GM21360 (cell line): ENCODE measurements at regions not wholly inside any gene's neighbourhood (a gene's known extent, or its start where the extent isn't known, plus 50 kb on each side); places are given as distances from the start of the nearest gene placed in this dataset.
"Not testable (repeated sequence)": the region's sequence is repeated elsewhere in the genome, so short reads cannot be mapped to it uniquely, and the experiment has no call there.

Experiments
- ATAC-seq: cut with Tn5 transposase; IDR thresholded peaks from one replicate; pipeline ENCODE4 v1.9.1; 2021; ENCODE audit warnings: mild to moderate bottlenecking, moderate library complexity; ENCODE audit not compliant: unreplicated experiment

DNA sequence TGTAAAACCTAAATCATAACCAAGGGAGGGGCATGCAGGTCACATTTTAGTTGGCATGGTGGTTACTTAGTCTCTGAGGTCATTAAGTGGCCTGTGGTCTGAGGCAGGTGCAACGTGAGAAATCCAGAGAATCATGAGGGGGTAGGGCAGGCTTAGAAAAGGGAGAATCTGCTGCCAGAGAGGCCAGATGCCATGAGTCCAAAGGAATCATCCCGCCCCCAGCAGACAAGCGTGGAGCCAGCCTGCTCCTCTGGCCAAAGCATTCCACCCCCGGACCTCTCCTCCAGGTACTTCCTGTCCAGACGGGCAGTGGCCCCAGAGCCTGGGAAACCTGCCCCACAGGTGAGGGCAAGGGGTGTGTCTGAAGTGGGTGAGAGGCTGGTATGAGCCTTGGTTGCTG lies 196.4 kb upstream of the ZNF32 start:
- ATAC-seq = no peak

DNA sequence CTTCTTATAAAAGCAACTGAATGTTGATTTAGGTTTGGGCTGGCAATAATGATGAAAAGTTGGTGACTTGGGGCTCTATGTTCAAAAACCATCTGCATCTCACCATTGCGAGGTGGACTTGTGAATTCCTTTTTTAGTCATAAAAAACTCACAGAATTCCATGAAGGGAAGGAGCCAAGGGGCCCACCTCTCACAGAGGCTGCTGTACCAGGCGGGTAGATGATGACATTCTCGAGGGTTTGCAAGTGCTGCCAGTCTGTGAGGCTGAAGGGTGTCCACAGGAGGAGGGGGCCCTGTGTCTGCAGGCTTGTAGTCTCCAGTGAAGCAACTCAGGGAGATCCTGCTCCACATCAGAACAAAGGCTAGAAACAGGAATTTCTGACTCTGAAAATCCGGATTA lies 195.5 kb upstream of the ZNF32 start:
- ATAC-seq = no peak

DNA sequence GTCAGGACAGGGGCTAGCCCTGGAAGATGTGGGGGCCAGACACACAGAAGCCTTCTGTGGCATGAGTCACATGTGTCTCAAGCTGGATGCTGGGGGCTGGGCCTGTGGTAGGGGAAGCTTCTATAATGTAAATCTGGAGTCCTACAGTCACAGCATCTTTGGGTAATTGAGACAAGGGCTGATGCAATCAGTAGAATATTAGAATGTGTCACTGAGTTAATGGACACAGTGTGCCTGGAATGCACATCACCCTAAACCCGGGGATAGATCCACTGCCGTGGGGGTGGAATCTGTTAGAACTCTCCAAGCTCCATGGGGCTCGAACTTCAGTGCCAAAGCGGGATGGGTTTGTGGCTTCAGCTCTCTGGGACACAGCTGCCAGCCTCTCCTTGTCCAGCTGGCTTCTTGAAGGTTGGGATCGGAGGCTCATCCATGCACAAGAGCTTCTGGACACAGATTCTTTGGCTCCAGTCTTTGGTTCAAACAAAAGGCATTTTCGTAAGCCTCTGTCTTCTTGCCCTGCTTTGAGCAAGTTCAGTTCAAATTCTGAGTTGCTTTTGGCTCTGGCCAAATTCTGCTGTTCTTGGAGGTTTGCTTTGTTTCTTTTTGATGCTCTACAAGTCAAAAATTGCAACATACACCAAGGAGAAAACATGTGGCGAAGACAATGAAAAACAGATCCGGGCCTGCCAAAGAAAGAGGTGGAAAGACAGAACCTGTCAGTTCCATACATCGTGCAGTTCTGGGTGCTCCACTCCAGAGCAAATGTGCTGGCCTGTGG lies 194.8 kb upstream of the ZNF32 start:
- no peak for ATAC-seq

DNA sequence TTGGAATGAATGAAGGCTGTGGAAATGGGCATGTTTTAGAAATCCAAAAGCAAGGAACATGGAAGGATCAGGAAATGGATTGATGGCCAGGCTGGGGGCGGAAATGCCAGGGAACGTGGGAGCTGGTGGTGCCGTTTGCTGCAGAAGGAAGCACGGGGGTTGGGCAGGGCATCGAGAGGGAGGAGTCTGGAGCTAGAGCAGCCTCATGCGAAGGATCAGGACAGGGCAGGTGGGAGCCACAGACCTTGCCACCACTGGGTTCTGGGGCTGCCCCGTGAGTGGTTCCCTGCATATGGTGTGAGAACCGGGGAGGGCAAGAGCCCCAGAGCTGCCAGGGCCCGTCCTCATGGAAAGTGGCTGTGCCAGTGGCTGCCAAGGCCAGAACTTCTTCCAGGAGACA lies 193.8 kb upstream of the ZNF32 start:
- ATAC-seq = no peak

DNA sequence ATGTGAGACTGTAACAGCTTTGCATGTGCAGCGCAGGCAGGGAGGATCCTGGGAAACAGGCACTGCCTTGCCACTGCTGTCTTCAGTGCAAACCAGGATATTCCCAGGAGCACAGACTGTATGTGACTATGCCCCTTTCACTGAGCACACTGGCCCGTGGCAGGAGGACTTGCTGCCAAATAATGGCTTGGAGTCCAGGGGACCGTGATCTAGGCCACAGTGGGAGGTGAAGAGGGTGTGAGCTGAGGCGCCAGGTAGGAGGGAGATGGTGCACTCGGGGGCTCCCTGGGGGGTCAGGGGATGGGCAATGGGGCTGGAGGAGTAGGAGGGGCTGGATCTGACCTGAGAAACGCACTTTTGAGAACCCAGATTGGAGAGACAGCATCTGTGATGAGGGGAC lies 193.4 kb upstream of the ZNF32 start:
- no peak for ATAC-seq

DNA sequence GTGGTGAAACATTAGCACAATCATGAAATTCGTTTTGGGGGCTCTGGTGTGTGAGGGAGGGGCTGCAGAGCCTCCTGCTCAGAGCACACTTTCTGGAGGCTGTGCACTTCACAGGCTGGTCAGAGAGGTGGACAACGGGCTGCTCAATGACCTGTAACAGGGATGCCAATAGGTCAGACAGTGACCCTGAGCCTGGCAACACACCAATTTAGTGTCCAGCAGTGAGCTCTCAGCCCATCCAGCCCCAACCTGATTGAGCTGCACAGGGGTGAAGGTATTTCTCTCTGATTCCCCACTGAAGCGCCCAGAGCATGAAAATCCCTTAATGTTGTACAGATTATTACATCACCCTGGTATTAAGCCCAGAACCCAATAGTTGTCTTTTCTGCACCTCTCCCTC lies 191.3 kb upstream of the ZNF32 start:
- no peak for ATAC-seq

DNA sequence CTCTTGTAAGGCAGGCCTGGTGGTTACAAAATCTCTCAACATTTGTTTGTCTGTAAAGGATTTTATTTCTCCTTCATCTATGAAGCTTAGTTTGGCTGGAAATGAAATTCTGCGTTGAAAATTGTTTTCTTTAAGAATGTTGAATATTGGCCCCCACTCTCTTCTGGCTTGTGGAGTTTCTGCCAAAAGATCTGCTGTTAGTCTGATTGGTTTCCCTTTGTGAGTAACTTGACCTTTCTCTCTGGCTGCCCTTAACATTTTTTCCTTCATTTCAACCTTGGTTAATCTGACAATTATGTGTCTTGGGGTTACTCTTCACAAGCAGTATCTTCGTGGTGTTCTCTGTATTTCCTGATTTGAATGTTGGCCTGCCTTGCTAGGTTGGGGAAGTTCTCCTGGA lies 186.1 kb upstream of the ZNF32 start:
- not testable (repeated sequence) for ATAC-seq

DNA sequence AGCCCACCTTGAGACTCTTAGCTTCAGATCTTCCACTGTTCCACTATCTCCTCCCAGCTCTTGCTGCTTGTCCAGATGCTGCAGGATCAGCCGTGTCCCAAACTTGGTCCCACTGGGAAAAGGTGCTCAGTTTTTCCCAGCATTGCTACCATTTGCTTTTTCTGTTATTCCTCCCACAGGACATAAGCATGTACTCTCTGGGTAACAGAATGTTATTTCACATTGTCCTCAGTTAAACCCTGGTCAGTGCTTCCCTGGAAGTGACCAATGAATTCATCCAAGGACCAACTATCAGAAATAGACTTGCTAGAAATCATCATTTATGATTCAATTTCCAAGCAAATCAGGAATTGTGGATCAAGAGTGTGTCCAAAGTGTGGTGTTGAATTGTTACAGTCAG lies 179.2 kb upstream of the ZNF32 start:
- no peak for ATAC-seq

DNA sequence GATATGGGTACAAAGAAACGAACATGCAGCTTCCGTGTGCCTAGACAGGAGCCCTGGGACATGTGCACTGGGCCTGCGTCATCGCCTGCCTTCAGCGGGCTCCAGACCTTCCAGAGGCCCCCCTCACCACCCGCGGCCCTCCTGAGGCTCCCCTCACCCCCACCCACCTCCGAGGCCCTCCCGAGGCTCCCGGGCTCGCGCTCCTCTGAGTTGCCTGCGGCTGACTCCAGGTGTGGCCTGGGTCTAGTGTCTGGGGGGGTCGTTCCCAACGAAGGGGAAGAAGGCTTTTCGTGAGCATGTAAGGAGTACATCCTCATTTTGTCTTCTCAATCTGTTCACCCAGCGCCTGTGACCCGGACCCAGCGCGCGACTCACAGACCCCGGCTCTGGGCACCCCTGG lies 177.3 kb upstream of the ZNF32 start:
- no peak for ATAC-seq

DNA sequence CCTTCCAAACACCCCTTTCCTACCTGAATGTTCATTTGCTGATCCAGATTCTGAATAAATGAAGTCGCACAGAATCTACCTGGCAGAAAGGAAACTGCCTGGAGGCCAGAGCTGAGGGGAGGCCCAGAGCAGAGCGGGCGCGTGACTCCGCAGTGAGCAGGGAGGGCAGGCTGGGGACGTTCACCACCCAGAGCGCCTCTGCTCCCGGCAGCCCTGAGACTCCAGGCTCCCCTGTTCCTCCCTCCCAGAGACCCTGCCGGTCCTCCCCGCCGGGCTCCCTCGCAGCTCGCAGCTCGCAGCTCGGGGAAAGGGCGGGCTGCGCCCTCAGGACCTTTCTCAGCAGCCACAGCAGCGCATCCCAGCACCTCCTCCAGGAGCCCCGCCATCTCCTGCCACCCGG lies 176.7 kb upstream of the ZNF32 start:
- no peak for ATAC-seq

DNA sequence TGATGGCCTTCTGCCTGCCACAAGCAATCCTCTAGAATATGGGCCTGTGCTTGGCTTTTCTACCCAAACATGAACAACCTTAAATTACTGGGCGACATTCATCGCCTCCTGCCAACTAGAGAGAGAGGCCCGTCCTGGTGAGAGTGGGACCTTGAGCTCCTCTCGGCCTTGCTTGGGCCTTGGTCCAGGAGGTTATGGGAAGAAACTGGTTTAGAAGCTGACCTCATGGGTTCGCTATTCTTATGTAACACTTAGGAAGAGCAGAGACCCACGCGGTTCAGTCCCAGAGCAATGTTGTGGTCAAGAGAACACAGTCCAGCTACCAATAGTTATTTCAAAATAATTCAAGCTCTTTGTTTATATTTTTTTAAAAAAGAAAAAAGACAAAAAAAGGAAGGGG lies 176.3 kb upstream of the ZNF32 start:
- ATAC-seq = no peak

DNA sequence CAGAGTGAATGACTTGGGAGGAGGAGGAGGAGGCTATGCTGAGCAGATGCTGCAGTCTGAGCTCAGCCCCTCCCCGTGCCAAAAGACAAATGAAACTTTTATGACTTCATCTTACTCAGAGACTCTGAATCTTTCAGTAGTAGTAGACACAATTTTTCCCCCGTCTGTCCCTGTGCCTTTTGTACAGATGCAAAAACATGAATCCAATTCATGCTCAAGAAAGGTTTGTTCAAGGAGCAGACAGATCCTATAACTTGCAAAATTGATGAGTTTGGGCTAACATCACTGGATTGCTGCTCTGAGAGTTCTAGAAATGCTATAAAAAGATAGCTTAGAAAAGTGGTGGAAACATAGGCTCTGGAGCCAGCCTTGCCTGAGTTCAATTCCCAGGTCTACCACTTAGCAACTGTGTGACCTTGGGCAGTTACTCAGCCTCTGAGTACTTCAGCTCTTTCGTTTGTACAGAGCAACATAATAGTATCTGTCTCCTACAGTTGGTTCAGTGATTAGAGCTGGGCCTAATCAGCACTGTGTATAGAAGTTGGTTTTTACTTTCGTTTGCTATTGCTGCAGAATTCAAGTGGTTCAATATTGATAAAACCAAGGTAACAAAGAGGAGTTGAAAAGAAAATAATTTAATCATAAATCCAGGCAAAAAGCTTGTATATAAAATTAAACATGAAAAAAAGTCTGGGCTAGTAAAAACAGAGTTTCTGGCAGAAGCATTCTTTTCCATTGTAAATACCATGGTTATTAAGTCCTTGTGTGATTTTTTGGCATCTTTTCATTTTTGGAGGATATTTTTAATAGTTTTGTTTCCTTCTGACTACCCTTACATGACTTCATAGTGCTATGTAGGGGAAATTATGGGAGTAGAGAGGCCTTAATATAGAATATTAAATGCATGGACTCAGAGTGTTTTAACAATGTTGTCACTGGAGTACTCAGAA lies 174.2 kb upstream of the ZNF32 start:
- ATAC-seq = no peak

DNA sequence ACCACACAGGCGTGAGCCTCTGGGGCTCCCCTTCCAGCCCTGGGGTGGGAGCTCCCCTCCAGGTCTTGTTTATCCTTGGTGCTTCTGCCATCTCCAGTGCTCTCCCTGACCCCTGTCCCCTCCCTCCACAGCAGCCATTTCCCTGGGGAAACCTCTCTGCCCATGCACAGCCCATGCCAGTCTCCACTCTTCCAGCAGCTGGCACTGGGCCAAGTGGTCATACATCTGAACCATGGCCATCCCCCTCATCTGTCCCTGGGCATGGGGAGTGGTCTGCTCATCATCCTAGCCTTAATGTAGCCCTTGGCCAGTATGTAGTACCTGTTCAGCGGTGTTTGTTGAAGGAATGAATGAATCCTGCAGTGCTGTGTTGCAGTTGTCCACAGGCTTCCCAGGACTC lies 172.4 kb upstream of the ZNF32 start:
- ATAC-seq = no peak

DNA sequence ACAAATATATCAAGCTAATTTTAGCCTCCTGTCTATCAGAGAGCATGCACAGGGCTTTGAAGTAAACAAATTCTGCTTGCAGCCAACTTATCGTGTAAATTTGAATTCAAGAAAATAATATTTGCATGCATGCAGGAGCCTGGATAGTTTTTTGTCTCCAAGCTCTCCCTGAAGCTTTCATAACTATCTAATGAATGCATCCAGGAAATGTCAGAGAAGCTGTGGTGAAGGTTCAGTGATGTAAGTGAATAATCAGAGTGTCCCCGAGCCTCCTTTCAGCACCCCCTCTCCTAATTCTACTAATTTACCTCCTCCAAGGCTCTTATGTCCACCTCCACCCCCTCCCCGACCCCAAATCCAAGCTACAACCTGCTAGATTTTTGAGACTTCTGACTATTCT lies 172.0 kb upstream of the ZNF32 start:
- ATAC-seq = no peak

DNA sequence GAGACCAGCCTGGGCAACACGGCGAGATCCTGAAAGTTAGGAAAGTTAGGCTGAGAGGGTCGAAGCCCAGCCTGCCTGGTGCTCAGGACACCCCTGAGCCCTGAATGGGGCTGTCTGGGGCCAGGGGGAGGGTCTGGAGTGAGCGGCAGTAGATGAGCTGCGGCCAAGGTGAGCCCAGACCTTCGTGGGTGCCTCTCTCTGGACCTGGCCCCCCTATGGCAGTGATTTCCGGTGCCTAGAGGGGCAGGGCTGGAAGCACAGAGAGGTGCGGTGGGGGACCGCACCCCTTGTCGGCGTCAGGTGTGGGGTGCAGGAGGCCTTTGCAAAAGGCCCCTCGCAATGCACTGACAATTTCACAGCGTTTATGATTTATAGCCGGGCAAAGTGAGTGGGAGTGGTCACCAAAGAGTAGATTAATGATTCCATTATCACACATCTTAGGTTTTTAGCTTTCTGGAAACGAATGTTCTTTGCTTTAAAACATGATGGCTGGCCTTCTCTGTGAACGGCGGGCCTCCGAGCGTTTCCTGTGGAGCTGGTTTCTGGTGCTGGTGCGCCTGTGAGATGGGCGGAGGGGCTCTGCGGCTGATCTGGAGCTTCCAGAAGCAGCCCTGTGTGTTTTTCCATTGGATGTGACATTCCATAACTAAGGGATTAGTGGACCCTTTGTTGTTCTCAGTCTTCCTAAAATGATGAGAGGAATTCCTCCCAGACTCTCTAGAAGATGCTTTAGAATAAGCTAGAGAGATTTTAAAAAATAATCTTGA lies 171.0 kb upstream of the ZNF32 start:
- no peak for ATAC-seq

DNA sequence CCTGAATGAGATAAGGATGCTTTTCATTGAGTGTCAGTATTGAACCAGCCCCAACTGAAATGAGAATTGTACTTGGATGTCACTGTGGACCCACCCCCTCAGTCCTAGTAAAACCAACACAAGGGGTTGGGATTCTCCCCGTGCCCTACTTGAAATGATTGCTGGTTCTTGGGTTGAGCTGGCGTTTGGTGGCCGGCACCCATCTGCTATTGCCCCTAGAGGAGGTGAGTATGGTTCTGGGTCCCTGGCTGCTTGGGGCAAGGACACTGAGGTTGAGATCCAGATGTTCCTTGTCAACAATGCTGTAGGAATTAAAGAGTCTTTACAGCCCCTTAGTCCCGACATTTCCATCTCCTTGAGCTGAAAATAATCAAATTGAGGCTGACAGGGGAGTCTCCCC lies 170.0 kb upstream of the ZNF32 start:
- no peak for ATAC-seq

DNA sequence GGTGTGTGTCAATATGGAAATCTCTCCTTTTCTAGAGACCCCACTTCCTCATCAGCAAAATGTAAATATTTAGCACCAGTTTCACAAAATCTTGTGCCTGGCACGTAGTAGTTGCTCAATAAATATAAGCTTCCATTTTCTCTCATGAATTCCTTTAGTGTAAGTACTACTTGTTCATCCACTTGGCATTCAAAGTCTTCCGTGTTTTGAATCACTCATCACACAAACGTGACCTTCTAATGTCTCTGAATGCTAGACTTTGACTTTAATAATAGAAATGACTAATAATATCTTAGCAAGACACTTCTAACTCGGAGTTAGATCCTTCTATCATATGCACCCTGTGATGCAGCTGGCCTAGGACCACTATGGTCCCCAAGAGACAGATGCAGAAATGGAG lies 168.7 kb upstream of the ZNF32 start:
- no peak for ATAC-seq

DNA sequence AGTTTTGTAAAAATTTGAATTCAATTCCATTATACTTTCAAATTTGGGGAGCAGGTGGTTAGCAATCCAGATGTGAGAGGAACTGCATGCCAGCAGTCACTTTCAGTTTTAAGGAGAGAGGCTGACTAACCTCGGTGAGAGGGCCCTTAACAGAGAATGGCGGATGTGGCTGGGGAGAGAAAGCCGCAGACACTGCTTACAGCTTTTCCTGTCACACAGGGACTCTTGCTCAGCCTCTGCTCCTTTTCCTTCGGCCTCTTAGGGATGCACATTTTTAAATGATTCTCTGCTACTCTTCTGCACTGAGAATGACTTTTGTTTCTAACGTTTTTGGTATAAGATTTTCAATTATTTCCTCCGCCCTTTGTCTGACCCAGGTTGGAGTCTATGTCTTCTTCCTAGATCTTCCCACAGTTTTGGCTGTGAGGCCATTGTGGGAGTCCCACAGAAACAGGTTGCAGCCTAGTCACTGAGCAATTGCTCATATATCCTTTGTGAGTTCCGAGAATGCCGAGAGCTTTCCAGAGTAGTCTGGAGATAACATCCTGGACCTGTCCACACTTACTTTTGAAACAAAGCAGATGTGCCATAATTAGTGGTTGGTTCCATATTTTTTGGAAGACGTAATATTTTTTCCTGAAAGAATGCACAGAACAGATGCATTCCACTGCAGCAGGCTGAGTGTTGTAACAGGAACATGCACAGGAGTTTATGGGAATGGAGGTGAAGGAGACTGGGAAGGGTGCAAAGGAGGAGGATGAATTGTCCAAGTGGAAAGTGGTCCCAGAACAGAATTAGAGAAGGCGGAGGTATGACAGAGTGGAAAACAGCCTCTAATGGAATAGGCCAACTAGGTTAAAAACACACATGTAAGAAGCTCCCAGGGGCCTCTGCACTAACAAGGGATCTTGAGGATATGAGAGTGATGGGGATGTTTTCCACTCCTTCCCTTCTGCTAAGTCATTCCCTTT lies 168.0 kb upstream of the ZNF32 start:
- peak; percentile 89 for ATAC-seq

DNA sequence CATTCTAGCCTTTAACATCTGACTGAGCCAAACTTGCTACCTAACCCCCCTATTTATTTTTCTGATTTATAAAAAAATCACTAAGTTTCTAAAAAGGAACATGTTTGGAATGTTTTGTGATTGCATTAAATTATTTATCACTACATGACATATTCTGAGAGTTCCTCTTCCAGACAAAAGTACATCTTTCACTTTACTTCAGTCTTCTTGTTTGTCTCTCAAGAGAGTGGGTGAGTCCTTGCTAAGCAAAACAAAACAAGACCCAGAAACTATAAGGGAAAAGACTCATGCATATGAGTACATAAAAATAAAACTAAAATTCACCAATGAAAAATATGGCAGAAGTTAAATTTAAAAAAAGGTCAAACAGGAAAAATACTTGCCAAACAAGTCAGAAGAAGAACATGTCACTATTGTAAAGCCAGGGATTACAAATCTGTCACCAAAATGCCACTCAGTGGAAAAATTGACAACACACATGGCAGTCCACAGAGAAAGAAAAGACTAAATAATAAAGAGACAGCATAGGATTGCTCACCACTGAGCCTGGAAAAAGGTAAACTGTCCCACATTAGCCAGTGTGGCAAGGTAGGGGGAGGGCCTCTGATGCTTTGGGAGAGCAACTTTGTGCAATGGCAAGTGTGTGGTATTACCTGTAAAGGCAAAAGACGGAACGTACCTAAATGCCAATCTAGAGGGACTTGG lies 166.7 kb upstream of the ZNF32 start:
- ATAC-seq = no peak

DNA sequence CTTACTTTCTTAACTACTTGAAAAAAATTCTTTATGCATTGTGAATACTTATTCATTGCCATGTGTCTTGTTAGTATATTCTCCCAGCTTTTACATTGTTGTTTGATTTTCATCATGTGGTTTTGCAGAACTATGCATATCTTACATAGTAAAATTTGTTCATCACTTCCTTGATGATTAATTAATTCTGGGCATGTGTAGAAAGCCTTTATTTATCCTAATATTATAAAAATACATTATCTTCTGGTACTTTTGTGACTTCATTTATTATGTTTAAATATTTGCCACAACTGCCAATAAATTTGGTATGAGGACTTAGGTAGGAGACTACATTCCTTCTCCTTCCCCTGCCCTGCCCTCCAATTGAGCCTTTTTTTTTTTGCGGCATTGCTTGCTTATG lies 166.0 kb upstream of the ZNF32 start:
- no peak for ATAC-seq
